WTC11 (cell line): ENCODE measurements at regions not wholly inside any gene's neighbourhood (a gene's known extent, or its start where the extent isn't known, plus 50 kb on each side); places are given as distances from the start of the nearest gene placed in this dataset.

Experiments
- ATAC-seq: fragments of 200-7000 bp; cut with Tn5 transposase; 2 replicates; pipeline ENCODE4 v1.10.0; 2021; ENCODE audit warnings: mild to moderate bottlenecking, moderate library complexity
- CTCF ChIA-PET: fragments of 300-600 bp; sonication (Branson Sonifier 250); formaldehyde crosslinking; loops from one replicate; lab custom pipeline; 2021; ENCODE audit warnings: antibody characterized with exemption; lab: Charles Lee
- POLR2A ChIA-PET: fragments of 350-600 bp; sonication (Branson Sonifier 250); formaldehyde crosslinking; loops from one replicate; lab custom pipeline; 2021; ENCODE audit warnings: antibody characterized with exemption; lab: Charles Lee
- DNase-seq: peaks from one replicate; pipeline ENCODE4 v3.0.0; 2021; ENCODE audit warnings: low spot score
- H3K27ac Mint-ChIP-seq: 2 replicates; pipeline ENCODE4 v1.8.0; 2021; ENCODE audit warnings: mixed read lengths
- H3K27me3 Mint-ChIP-seq: 2 replicates; pipeline ENCODE4 v1.8.0; 2021; ENCODE audit warnings: low read depth, mild to moderate bottlenecking, moderate library complexity, mixed read lengths
- H3K36me3 Mint-ChIP-seq: 2 replicates; pipeline ENCODE4 v1.8.0; 2021; ENCODE audit warnings: mixed read lengths
- H3K4me1 Mint-ChIP-seq: 2 replicates; pipeline ENCODE4 v1.8.0; 2022; ENCODE audit warnings: mixed read lengths
- H3K4me3 Mint-ChIP-seq: 2 replicates; pipeline ENCODE4 v1.8.0; 2021; ENCODE audit warnings: mild to moderate bottlenecking, moderate library complexity, mixed read lengths
- H3K9me3 Mint-ChIP-seq: 2 replicates; pipeline ENCODE4 v1.8.0; 2021; ENCODE audit warnings: mixed read lengths
- AR ChIP-seq: fragments of 250-450 bp; sonication (Bioruptor Pico); IDR thresholded peaks from 2 replicates; pipeline ENCODE4 v1.9.0; 2021; ENCODE audit warnings: mild to moderate bottlenecking
- ATF3 ChIP-seq: sonication (generic); formaldehyde crosslinking; conservative IDR thresholded peaks from 2 replicates; pipeline ENCODE4 v1.8.1; 2022; ENCODE audit warnings: mild to moderate bottlenecking, missing genetic modification reagents
- CBFB ChIP-seq: sonication (generic); formaldehyde crosslinking; IDR thresholded peaks from 2 replicates; pipeline ENCODE4 v1.8.1; 2022; ENCODE audit warnings: mild to moderate bottlenecking, low read depth, missing genetic modification reagents
- E2F5 ChIP-seq: sonication (generic); formaldehyde crosslinking; IDR thresholded peaks from 2 replicates; pipeline ENCODE4 v1.8.1; 2022; ENCODE audit warnings: mild to moderate bottlenecking, moderate library complexity, missing genetic modification reagents
- GRHL2 ChIP-seq: fragments of 250-450 bp; sonication (Bioruptor Pico); IDR thresholded peaks from 2 replicates; pipeline ENCODE4 v1.8.0; 2022; ENCODE audit warnings: mild to moderate bottlenecking, moderate library complexity; ENCODE audit not compliant: insufficient replicate concordance, severe bottlenecking
- HMGXB4 ChIP-seq: sonication (generic); formaldehyde crosslinking; IDR thresholded peaks from 2 replicates; pipeline ENCODE4 v1.8.1; 2023; ENCODE audit warnings: mild to moderate bottlenecking, moderate library complexity, missing genetic modification reagents
- IRF2 ChIP-seq: sonication (generic); formaldehyde crosslinking; IDR thresholded peaks from 2 replicates; pipeline ENCODE4 v1.8.0; 2022; ENCODE audit warnings: low read depth, missing genetic modification reagents, borderline replicate concordance
- MAX ChIP-seq: sonication (generic); formaldehyde crosslinking; IDR thresholded peaks from 2 replicates; pipeline ENCODE4 v1.8.0; 2022; ENCODE audit warnings: mild to moderate bottlenecking, missing genetic modification reagents
- NFE2L1 ChIP-seq: sonication (generic); formaldehyde crosslinking; IDR thresholded peaks from 2 replicates; pipeline ENCODE4 v1.8.1; 2023; ENCODE audit warnings: missing genetic modification reagents
- NR3C1 ChIP-seq: sonication (generic); formaldehyde crosslinking; conservative IDR thresholded peaks from 2 replicates; pipeline ENCODE4 v1.8.1; 2023; ENCODE audit warnings: low read depth, mild to moderate bottlenecking, missing genetic modification reagents
- SOX15 ChIP-seq: fragments of 250-450 bp; sonication (Bioruptor Pico); IDR thresholded peaks from 2 replicates; pipeline ENCODE4 v1.9.0; 2021; ENCODE audit warnings: mild to moderate bottlenecking
- SP1 ChIP-seq: sonication (generic); formaldehyde crosslinking; conservative IDR thresholded peaks from 2 replicates; pipeline ENCODE4 v1.8.1; 2022; ENCODE audit warnings: missing genetic modification reagents
- TEAD4 ChIP-seq: sonication (generic); formaldehyde crosslinking; IDR thresholded peaks from 2 replicates; pipeline ENCODE4 v1.8.0; 2022; ENCODE audit warnings: mild to moderate bottlenecking, missing genetic modification reagents
- USF2 ChIP-seq: sonication (generic); formaldehyde crosslinking; IDR thresholded peaks from 2 replicates; pipeline ENCODE4 v1.8.1; 2023; ENCODE audit warnings: mild to moderate bottlenecking, missing genetic modification reagents, moderate library complexity
- ZNF396 ChIP-seq: fragments of 250-450 bp; sonication (Bioruptor Pico); IDR thresholded peaks from 2 replicates; pipeline ENCODE4 v1.8.0; 2021; ENCODE audit warnings: mild to moderate bottlenecking, moderate library complexity, borderline replicate concordance
- ZNF512 ChIP-seq: sonication (generic); formaldehyde crosslinking; IDR thresholded peaks from 2 replicates; pipeline ENCODE4 v1.8.1; 2022; ENCODE audit warnings: missing genetic modification reagents, borderline replicate concordance
- ZNF532 ChIP-seq: fragments of 250-450 bp; sonication (Bioruptor Pico); IDR thresholded peaks from 2 replicates; pipeline ENCODE4 v1.9.0; 2021; ENCODE audit warnings: mild to moderate bottlenecking, borderline replicate concordance

GRCh38 chr13:70310396-70311119 is 202.3 kb upstream of the KLHL1 start:
- Mint-ChIP-seq H3K9me3 (no peaks in the 10 kb centered on the region), H3K27me3 (no peaks in the 10 kb centered on the region), H3K4me3 (no peak overlapping the region), H3K27ac (no peak overlapping the region), H3K4me1 (no peaks in the 10 kb centered on the region), H3K36me3 (no peaks in the 10 kb centered on the region)
- ChIA-PET POLR2A (no interaction called here), CTCF (interaction anchor here (0.7 to 2.0 kb wide), 3 partner anchors 212 to 624 kb away, joined by 3 to 10 read pairs (median 3); no protein-coding TSS in a partner anchor)
- DNase-seq (peak; percentile 29), ATAC-seq (peak; percentile 88)
- TF ChIP-seq AR (CRISPR knock-in tag) (no peak), ZNF532 (CRISPR knock-in tag) (no peak), ZNF512 (CRISPR knock-in tag) (no peak), CBFB (no peak), ZNF396 (CRISPR knock-in tag) (no peak), ATF3 (no peak), NFE2L1 (CRISPR knock-in tag) (no peak), TEAD4 (CRISPR knock-in tag) (no peak), IRF2 (no peak), MAX (CRISPR knock-in tag) (no peak), NR3C1 (no peak), HMGXB4 (CRISPR knock-in tag) (no peak), GRHL2 (CRISPR knock-in tag) (no peak), SOX15 (no peak), USF2 (CRISPR knock-in tag) (no peak), SP1 (no peak), E2F5 (CRISPR knock-in tag) (no peak)
